K562 (cell line): ENCODE measurements at regions not wholly inside any gene's neighbourhood (a gene's known extent, or its start where the extent isn't known, plus 50 kb on each side); places are given as distances from the start of the nearest gene placed in this dataset.

Experiments used
- ATAC-seq: fragments of 200-7000 bp; cut with Tn5 transposase; 3 replicates; pipeline ENCODE4 v1.9.1; 2020; ENCODE audit warnings: moderate library complexity
- BruUV-seq: library from RNA; stranded (reverse); fragments of 400-500 nt; replicated peaks from 2 replicates; lab custom pipeline; 2021; lab: Mats Ljungman, UMichigan
- CTCF ChIA-PET: fragments of 300-600 bp; formaldehyde crosslinking; extraction: SDS; loops from one replicate; lab custom pipeline; 2021; ENCODE audit warnings: low intra/inter-chr PET ratio; lab: Yijun Ruan, JAX
- POLR2A ChIA-PET: fragments of 300-600, 350-650 bp; sonication (Branson Sonifier 250); formaldehyde crosslinking; extraction: SDS; loops from one replicate; lab custom pipeline; 2021; ENCODE audit warnings: antibody characterized with exemption, inconsistent platforms; lab: Yijun Ruan, JAX
- DNase-seq, 4 experiments: peaks; one replicate each; pipeline versions ENCODE4 v3.0.0 to v3.0.0-alpha.2; 2011 to 2018; ENCODE audit warnings: low spot score in 3 of 4, mixed read lengths in 3 of 4; ENCODE audit errors: extremely low read depth in 1 of 4
- FAIRE-seq: peaks from 2 replicates; lab custom pipeline; 2011; peaks lifted over from hg19 to GRCh38; lab: Jason Lieb, UNC
- H2AFZ ChIP-seq: 2 replicates; pipeline ENCODE4 v1.6.0; 2011; ENCODE audit warnings: low read depth, low read length, control low read depth, inconsistent platforms
- H3K27ac ChIP-seq: fragments of 200-600 bp; 3 replicates; pipeline ENCODE4 v1.8.0; 2011; ENCODE audit warnings: low read depth, mild to moderate bottlenecking, control low read depth, inconsistent platforms, low read length, moderate library complexity, mixed read lengths; ENCODE audit errors: extremely low read depth
- H3K27me3 ChIP-seq, 2 experiments: fragments of 300-600 bp in 1 of 2; 2 replicates in 1 of 2; 3 replicates in 1 of 2; pipeline versions ENCODE4 v1.6.0 to v1.8.0; 2011; ENCODE audit warnings: inconsistent platforms in 2 of 2, low read length in 2 of 2, mild to moderate bottlenecking in 1 of 2, mixed read lengths in 1 of 2, moderate library complexity in 1 of 2; ENCODE audit not compliant: control insufficient read depth in 2 of 2, insufficient read depth in 2 of 2
- H3K36me3 ChIP-seq: fragments of 300-600 bp; 3 replicates; pipeline ENCODE4 v1.8.0; 2011; ENCODE audit warnings: mild to moderate bottlenecking, low read length, inconsistent platforms; ENCODE audit not compliant: control insufficient read depth, insufficient read depth
- H3K4me1 ChIP-seq, 2 experiments: fragments of 200-600 bp in 1 of 2; replicated peaks in 1 of 2; 2 replicates in 1 of 2; 3 replicates in 1 of 2; pipeline versions ENCODE4 v1.5.1 to v1.8.0; 2011; ENCODE audit warnings: inconsistent platforms in 2 of 2, low read length in 2 of 2, mild to moderate bottlenecking in 1 of 2, mixed read lengths in 1 of 2, moderate library complexity in 1 of 2; ENCODE audit not compliant: control insufficient read depth in 2 of 2, insufficient read depth in 2 of 2
- H3K4me2 ChIP-seq: 2 replicates; pipeline ENCODE4 v1.6.1; 2011; ENCODE audit warnings: low read length, control low read depth, inconsistent platforms, mixed read lengths; ENCODE audit not compliant: insufficient read depth
- H3K4me3 ChIP-seq: fragments of 200-600 bp; sonication (generic), shearing (Covaris generic); 2 replicates; pipeline ENCODE4 v1.5.1; 2016; ENCODE audit warnings: control low read depth, inconsistent platforms
- H3K79me2 ChIP-seq: fragments of 200-600 bp; 3 replicates; pipeline ENCODE4 v1.8.0; 2011; ENCODE audit warnings: low read length, inconsistent platforms; ENCODE audit not compliant: control insufficient read depth, insufficient read depth
- H3K9ac ChIP-seq, 2 experiments: 2 replicates each; pipeline versions ENCODE4 v1.6.0 to v1.6.1; 2011; ENCODE audit warnings: low read depth in 2 of 2, low read length in 2 of 2, control low read depth in 1 of 2, inconsistent platforms in 1 of 2, mild to moderate bottlenecking in 1 of 2, mixed read lengths in 1 of 2; ENCODE audit not compliant: insufficient read depth in 1 of 2
- H3K9me1 ChIP-seq: one replicate; pipeline ENCODE4 v1.6.0; 2011; ENCODE audit warnings: inconsistent platforms, mild to moderate bottlenecking, low read length, moderate library complexity; ENCODE audit not compliant: control insufficient read depth, insufficient read depth
- H3K9me3 ChIP-seq: replicated peaks from 2 replicates; pipeline ENCODE4 v1.5.1; 2011; ENCODE audit warnings: low read depth, low read length, inconsistent platforms; ENCODE audit not compliant: control insufficient read depth, insufficient read depth
- H4K20me1 ChIP-seq: replicated peaks from 2 replicates; pipeline ENCODE4 v1.6.1; 2011; ENCODE audit warnings: low read length, inconsistent platforms, mixed read lengths; ENCODE audit not compliant: control insufficient read depth, insufficient read depth
- CBX3 ChIP-seq, 2 experiments: IDR thresholded peaks; 1 replicate in 1 of 2; 2 replicates in 1 of 2; pipeline ENCODE4 v1.6.1; 2012; ENCODE audit warnings: inconsistent platforms in 2 of 2, low read length in 2 of 2, borderline replicate concordance in 1 of 2, control low read depth in 1 of 2
- RAD21 ChIP-seq, 2 experiments: fragments of 250-450 bp in 1 of 2; fragments of 450-650 bp in 1 of 2; sonication (Bioruptor Pico) in 1 of 2; formaldehyde crosslinking in 1 of 2; IDR thresholded peaks in 1 of 2; conservative IDR thresholded peaks in 1 of 2; 2 replicates each; pipeline versions ENCODE4 v1.4.0 to v1.8.0; 2020 to 2022; ENCODE audit warnings: mild to moderate bottlenecking in 2 of 2, moderate library complexity in 1 of 2
- SIN3A ChIP-seq, 2 experiments: fragments of 150-350 bp in 1 of 2; IDR thresholded peaks; 2 replicates each; pipeline ENCODE4 v1.6.1; 2011 to 2016; ENCODE audit warnings: borderline replicate concordance in 2 of 2, low read depth in 2 of 2, low read length in 2 of 2, mild to moderate bottlenecking in 2 of 2, moderate library complexity in 2 of 2; ENCODE audit not compliant: control insufficient read depth in 1 of 2
- SMAD2 ChIP-seq: fragments of 150-350 bp; IDR thresholded peaks from 2 replicates; pipeline ENCODE4 v1.6.1; 2014; ENCODE audit warnings: low read depth, mild to moderate bottlenecking, low read length
- XRCC5 ChIP-seq: fragments of 200-400 bp; formaldehyde crosslinking; IDR thresholded peaks from 2 replicates; pipeline ENCODE4 v1.6.1; 2017; ENCODE audit warnings: low read depth, mild to moderate bottlenecking, low read length
- ZNF584 ChIP-seq: fragments of 200-800 bp; sonication (Bioruptor generic); IDR thresholded peaks from 2 replicates; pipeline ENCODE4 v1.6.1; 2016; ENCODE audit warnings: low read depth, mild to moderate bottlenecking, missing genetic modification characterization, missing compliant biosample characterization
- WGBS: fragments of 100-300 bp; shearing (Covaris generic); methylation state at CpG from one replicate; pipeline ENCODE4 v1.1.6; 2016; ENCODE audit warnings: low coverage, mixed read lengths; ENCODE audit not compliant: insufficient coverage; ENCODE audit errors: missing lambda C conversion rate; 5-methylcytosine and 5-hydroxymethylcytosine counted together
- in situ Hi-C: fragments of 300-500 bp; cut with MboI; formaldehyde crosslinking; loops from 4 replicates; pipeline ENCODE4 v1.15.0; 2018; ENCODE audit warnings: inconsistent platforms, mixed read lengths
- intact Hi-C: fragments of 100-400 bp; cut with micrococcal nuclease; formaldehyde crosslinking; loops from 2 replicates; pipeline ENCODE4 v1.14.2; 2022
- TF ChIP-seq, protein P1 (sequence below): sonication (generic); formaldehyde crosslinking; IDR thresholded peaks from 2 replicates; pipeline ENCODE4 v1.8.1; 2023; ENCODE audit warnings: mild to moderate bottlenecking, missing genetic modification reagents
- TF ChIP-seq, protein P2 (sequence below), 3 experiments: IDR thresholded peaks in 2 of 3; conservative IDR thresholded peaks in 1 of 3; 2 replicates each; pipeline ENCODE4 v1.5.1; 2011 to 2012; ENCODE audit warnings: low read length in 3 of 3, mild to moderate bottlenecking in 3 of 3, control low read depth in 2 of 3, improper control_type of control experiment in 1 of 3, inconsistent platforms in 1 of 3, low read depth in 1 of 3, mixed read lengths in 1 of 3, moderate library complexity in 1 of 3; ENCODE audit not compliant: insufficient read depth in 2 of 3
- TF ChIP-seq, protein P3 (sequence below): sonication (generic); formaldehyde crosslinking; IDR thresholded peaks from 2 replicates; pipeline ENCODE4 v1.8.0; 2022; ENCODE audit warnings: mild to moderate bottlenecking, missing genetic modification reagents

DNA sequence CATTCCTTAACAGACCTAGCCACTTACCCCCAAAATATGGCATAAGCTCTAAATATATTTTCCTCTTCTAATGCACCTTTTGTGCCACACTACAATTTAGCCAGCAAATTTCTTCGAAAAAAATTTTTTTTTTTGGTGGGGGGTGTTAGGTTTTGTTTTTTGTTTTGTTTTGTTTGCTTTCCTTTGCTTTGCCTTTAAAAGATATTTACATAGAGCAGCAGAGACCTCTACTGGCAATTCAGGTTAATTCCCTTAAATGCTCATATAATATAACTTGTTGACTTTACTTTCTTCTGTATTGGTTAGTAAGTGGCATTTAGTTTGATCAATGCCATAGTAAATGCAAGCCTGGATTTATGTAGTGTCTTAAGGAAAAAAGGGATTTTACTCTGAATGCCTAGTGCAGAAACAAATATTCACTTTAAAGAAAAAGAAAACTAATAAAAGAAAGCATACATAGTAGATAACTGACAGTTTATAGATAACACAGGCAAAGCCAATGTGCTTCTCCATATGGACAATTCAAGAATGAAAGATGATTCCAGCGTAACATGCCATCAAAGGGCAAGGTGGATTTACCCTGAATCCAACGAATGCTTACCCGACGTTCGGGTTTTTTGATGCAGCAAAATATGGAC is 1250.6 kb downstream of the GATA3 start:
- no peaks in the 10 kb centered on the region for H3K9me3 ChIP-seq
- no peak for FAIRE-seq
- WGBS: 0% methylated on average over 6 of the region's 6 CpGs
- no peak overlapping the region for H3K27ac ChIP-seq
- H3K27me3 ChIP-seq: no peaks in the 10 kb centered on the region
- in situ Hi-C loops: loop anchor here (10.0 kb wide), 2 partner anchors 1440 to 1780 kb away; no protein-coding TSS in a partner anchor
- TF ChIP-seq CBX3 (IDR thresholded peaks at IDR 0.05; ENCODE audit: borderline replicate concordance in 1 of 2, low read length in 2 of 2) (no peak), SIN3A (IDR thresholded peaks at IDR 0.05; ENCODE audit: borderline replicate concordance in 2 of 2, control insufficient read depth in 1 of 2, low read depth in 2 of 2, low read length in 2 of 2) (no peak), RAD21 (CRISPR knock-in tag; conservative IDR thresholded peaks at IDR 0.05 in 1 of 2, IDR thresholded peaks at IDR 0.05 in 1 of 2) (peak; percentile 33 to 47), XRCC5 (no peak), ZNF584 (CRISPR knock-in tag) (no peak), SMAD2 (no peak)
- TF ChIP-seq, protein P1, sequence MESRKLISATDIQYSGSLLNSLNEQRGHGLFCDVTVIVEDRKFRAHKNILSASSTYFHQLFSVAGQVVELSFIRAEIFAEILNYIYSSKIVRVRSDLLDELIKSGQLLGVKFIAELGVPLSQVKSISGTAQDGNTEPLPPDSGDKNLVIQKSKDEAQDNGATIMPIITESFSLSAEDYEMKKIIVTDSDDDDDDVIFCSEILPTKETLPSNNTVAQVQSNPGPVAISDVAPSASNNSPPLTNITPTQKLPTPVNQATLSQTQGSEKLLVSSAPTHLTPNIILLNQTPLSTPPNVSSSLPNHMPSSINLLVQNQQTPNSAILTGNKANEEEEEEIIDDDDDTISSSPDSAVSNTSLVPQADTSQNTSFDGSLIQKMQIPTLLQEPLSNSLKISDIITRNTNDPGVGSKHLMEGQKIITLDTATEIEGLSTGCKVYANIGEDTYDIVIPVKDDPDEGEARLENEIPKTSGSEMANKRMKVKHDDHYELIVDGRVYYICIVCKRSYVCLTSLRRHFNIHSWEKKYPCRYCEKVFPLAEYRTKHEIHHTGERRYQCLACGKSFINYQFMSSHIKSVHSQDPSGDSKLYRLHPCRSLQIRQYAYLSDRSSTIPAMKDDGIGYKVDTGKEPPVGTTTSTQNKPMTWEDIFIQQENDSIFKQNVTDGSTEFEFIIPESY (CRISPR knock-in tag): no peak
- TF ChIP-seq, protein P2, sequence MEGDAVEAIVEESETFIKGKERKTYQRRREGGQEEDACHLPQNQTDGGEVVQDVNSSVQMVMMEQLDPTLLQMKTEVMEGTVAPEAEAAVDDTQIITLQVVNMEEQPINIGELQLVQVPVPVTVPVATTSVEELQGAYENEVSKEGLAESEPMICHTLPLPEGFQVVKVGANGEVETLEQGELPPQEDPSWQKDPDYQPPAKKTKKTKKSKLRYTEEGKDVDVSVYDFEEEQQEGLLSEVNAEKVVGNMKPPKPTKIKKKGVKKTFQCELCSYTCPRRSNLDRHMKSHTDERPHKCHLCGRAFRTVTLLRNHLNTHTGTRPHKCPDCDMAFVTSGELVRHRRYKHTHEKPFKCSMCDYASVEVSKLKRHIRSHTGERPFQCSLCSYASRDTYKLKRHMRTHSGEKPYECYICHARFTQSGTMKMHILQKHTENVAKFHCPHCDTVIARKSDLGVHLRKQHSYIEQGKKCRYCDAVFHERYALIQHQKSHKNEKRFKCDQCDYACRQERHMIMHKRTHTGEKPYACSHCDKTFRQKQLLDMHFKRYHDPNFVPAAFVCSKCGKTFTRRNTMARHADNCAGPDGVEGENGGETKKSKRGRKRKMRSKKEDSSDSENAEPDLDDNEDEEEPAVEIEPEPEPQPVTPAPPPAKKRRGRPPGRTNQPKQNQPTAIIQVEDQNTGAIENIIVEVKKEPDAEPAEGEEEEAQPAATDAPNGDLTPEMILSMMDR (IDR thresholded peaks at IDR 0.05 in 2 of 3, conservative IDR thresholded peaks at IDR 0.05 in 1 of 3; ENCODE audit: insufficient read depth in 2 of 3, low read depth in 1 of 3, low read length in 3 of 3): peak in 1 of 3 experiments; percentile 52; a peak in 2 of 6 replicates
- TF ChIP-seq, protein P3, sequence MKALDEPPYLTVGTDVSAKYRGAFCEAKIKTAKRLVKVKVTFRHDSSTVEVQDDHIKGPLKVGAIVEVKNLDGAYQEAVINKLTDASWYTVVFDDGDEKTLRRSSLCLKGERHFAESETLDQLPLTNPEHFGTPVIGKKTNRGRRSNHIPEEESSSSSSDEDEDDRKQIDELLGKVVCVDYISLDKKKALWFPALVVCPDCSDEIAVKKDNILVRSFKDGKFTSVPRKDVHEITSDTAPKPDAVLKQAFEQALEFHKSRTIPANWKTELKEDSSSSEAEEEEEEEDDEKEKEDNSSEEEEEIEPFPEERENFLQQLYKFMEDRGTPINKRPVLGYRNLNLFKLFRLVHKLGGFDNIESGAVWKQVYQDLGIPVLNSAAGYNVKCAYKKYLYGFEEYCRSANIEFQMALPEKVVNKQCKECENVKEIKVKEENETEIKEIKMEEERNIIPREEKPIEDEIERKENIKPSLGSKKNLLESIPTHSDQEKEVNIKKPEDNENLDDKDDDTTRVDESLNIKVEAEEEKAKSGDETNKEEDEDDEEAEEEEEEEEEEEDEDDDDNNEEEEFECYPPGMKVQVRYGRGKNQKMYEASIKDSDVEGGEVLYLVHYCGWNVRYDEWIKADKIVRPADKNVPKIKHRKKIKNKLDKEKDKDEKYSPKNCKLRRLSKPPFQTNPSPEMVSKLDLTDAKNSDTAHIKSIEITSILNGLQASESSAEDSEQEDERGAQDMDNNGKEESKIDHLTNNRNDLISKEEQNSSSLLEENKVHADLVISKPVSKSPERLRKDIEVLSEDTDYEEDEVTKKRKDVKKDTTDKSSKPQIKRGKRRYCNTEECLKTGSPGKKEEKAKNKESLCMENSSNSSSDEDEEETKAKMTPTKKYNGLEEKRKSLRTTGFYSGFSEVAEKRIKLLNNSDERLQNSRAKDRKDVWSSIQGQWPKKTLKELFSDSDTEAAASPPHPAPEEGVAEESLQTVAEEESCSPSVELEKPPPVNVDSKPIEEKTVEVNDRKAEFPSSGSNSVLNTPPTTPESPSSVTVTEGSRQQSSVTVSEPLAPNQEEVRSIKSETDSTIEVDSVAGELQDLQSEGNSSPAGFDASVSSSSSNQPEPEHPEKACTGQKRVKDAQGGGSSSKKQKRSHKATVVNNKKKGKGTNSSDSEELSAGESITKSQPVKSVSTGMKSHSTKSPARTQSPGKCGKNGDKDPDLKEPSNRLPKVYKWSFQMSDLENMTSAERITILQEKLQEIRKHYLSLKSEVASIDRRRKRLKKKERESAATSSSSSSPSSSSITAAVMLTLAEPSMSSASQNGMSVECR: no peak
- ChIA-PET POLR2A (no interaction called here), CTCF (interaction anchor here (1.3 kb wide), 1 partner anchor 1433 kb away, joined by 6 read pairs; no protein-coding TSS in a partner anchor)
- H3K36me3 ChIP-seq: no peaks in the 10 kb centered on the region
- ATAC-seq: no peak
- no peaks in the 10 kb centered on the region for H3K9me1 ChIP-seq
- H3K4me1 ChIP-seq: no peaks in the 10 kb centered on the region
- H3K4me3 ChIP-seq: no peak overlapping the region
- H2AFZ ChIP-seq: no peak overlapping the region
- no peaks in the 10 kb centered on the region for H3K79me2 ChIP-seq
- DNase-seq: peak in 1 of 4 experiments; percentile 14
- intact Hi-C loops: no loop called here
- H4K20me1 ChIP-seq: no peaks in the 10 kb centered on the region
- no peak overlapping the region for H3K4me2 ChIP-seq
- BruUV-seq: no TSS peak
- H3K9ac ChIP-seq: no peak overlapping the region
